Gastroesophageal sphincter (tissue), 3 donors: ENCODE measurements at regions not wholly inside any gene's neighbourhood (a gene's known extent, or its start where the extent isn't known, plus 50 kb on each side); places are given as distances from the start of the nearest gene placed in this dataset.

Source experiments
- CTCF ChIP-seq, 4 experiments: fragments of 200-600 bp in 2 of 4; fragments of 450-650 bp in 2 of 4; sonication (generic) in 1 of 4; IDR thresholded peaks; one replicate each; pipeline ENCODE4 v1.5.1; 2017 to 2019; ENCODE audit warnings: antibody characterized with exemption in 4 of 4, mild to moderate bottlenecking in 2 of 4, moderate library complexity in 2 of 4
- EP300 ChIP-seq: sonication (generic); formaldehyde crosslinking; IDR thresholded peaks from one replicate; pipeline ENCODE4 v1.6.1; 2017; ENCODE audit warnings: antibody characterized with exemption, mild to moderate bottlenecking
- POLR2A ChIP-seq, 2 donors: fragments of 450-650 bp; IDR thresholded peaks; one replicate each; pipeline ENCODE4 v1.6.1; 2017; ENCODE audit warnings: antibody characterized with exemption in 2 of 2, mild to moderate bottlenecking in 2 of 2, moderate library complexity in 1 of 2
- POLR2AphosphoS5 ChIP-seq: sonication (generic); formaldehyde crosslinking; IDR thresholded peaks from one replicate; pipeline ENCODE4 v1.6.1; 2017; ENCODE audit warnings: antibody characterized with exemption

DNA sequence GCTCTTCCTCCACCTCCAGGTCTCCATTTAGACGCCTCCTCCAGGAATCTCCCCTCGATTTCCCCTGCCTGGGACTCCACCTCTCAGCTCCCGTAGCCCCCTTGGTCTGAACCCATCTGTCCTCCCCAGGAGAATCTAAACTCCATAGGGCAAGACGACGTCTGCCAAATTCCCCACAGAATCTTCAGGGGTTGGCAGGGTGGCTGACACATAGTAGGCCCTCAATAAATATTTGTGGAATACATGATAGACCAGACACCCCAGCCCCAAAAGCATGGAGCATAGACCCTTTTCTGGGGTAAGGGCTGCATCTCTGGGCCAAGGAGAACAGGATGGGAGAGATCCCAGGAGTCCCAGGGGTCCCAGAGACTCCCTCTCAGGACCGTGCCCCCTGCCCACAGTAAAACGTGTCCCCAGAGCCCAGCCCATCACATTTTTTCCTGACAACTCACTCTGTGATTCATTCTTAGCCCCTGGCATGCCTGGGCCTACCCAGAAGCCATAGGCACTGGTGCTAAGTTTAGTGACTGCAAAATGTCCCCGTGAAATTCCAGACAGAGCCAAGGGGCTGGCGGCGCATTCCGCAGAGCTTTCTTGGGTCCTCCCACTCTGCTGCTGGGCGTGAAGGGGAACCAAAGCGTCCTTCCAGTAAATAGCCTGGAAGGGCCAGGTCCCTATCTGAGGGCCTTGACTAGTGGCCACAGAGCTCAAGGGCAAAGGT, 78.0 kb upstream of the SLC6A6 start:
- TF ChIP-seq CTCF (IDR thresholded peaks at IDR 0.05) (no peak), POLR2A (IDR thresholded peaks at IDR 0.05) (no peak), POLR2AphosphoS5 (no peak), EP300 (no peak)
